ENCODE measurements at regions not wholly inside any gene's neighbourhood (a gene's known extent, or its start where the extent isn't known, plus 50 kb on each side); places are given as distances from the start of the nearest gene placed in this dataset.

- TF ChIP-seq POLR2A (IDR thresholded peaks at IDR 0.05) (no peak), CTCF (IDR thresholded peaks at IDR 0.05 in 4 of 5, conservative IDR thresholded peaks at IDR 0.05 in 1 of 5) (no peak)
Observed at GRCh38 chr2:15818318-15818753, 122.0 kb upstream of the MYCN start.

GRCh38 chr2:15818881-15819280 lies 121.5 kb upstream of the MYCN start:
- no peak overlapping the region for H3K27ac ChIP-seq
- H3K27me3 ChIP-seq, result no peaks in the 10 kb centered on the region
- no peak overlapping the region for H3K4me3 ChIP-seq
- no peaks in the 10 kb centered on the region for H3K9me3 ChIP-seq
- TF ChIP-seq CTCF (IDR thresholded peaks at IDR 0.05 in 4 of 5, conservative IDR thresholded peaks at IDR 0.05 in 1 of 5) (no peak), POLR2A (IDR thresholded peaks at IDR 0.05) (no peak)
- intact Hi-C loops (cut with DNase I; ENCODE audit: low total_unique reads) (no loop called here), in situ Hi-C loops (cut with MboI; ENCODE audit: low sequenced_read_pairs in 4 of 4) (no loop called here)
- DNase-seq, result no peak
- no peak for ATAC-seq
- H3K4me1 ChIP-seq, result no peaks in the 10 kb centered on the region
- H3K36me3 ChIP-seq, result no peaks in the 10 kb centered on the region

More at GRCh38 chr2:15818318-15818753, 122.0 kb upstream of the MYCN start:
- Histone ChIP-seq H3K27me3 (no peaks in the 10 kb centered on the region), H3K36me3 (no peaks in the 10 kb centered on the region), H3K4me1 (no peaks in the 10 kb centered on the region), H3K27ac (no peak overlapping the region), H3K4me3 (no peak overlapping the region), H3K9me3 (no peaks in the 10 kb centered on the region)
- DNase-seq (no peak), ATAC-seq (no peak)
- intact Hi-C loops (cut with DNase I; ENCODE audit: low total_unique reads) (no loop called here), in situ Hi-C loops (cut with MboI; ENCODE audit: low sequenced_read_pairs in 4 of 4) (no loop called here)

DNA sequence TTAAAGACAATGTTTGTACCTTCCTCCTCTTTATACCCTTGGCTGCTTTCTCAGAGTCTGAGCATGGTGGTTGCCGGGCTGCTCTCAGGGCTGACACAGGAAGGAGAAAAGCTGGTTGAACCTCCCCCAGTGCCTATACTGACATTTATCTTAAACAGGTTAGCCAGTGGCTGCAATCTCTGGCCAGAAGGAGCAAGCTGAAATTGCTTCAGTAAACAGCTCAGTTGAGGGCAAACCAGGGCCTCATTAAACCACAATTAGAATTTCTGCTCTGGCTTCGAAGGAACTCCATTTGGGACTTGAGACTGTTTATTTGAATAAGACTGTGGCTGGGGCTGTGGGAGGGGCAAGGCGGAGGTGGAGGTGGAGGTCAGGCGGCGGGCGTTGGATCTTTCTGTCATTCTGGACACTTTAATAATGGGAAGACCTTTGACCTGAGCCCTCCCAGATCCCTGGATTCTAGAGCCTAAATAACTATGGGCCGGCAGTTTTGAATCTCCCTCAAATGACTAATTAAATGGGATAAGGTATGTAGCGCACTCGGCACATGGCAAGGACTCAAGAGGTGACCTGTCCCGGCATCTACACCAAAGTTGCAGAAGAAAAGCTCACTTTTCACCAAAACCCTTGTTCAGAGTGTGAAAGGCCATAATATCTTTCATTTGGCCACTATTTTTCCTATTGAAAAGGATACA lies 120.6 kb upstream of the MYCN start:
- ATAC-seq, result no peak

GRCh38 chr2:15820257-15820566 lies 120.1 kb upstream of the MYCN start:
- TF ChIP-seq CTCF (IDR thresholded peaks at IDR 0.05 in 4 of 5, conservative IDR thresholded peaks at IDR 0.05 in 1 of 5), result no peak
- no peak for TF ChIP-seq POLR2A (IDR thresholded peaks at IDR 0.05)
- no peaks in the 10 kb centered on the region for H3K4me1 ChIP-seq
- intact Hi-C loops (cut with DNase I; ENCODE audit: low total_unique reads), result no loop called here

More for the DNA sequence above, 120.6 kb upstream of the MYCN start:
- no peak overlapping the region for H3K27ac ChIP-seq
- H3K27me3 ChIP-seq, result no peaks in the 10 kb centered on the region
- no peaks in the 10 kb centered on the region for H3K9me3 ChIP-seq
- TF ChIP-seq POLR2A (IDR thresholded peaks at IDR 0.05) (no peak), CTCF (IDR thresholded peaks at IDR 0.05 in 4 of 5, conservative IDR thresholded peaks at IDR 0.05 in 1 of 5) (no peak)
- DNase-seq, result no peak
- H3K4me3 ChIP-seq, result no peak overlapping the region
- intact Hi-C loops (cut with DNase I; ENCODE audit: low total_unique reads), result no loop called here
- in situ Hi-C loops (cut with MboI; ENCODE audit: low sequenced_read_pairs in 4 of 4), result no loop called here
- H3K36me3 ChIP-seq, result no peaks in the 10 kb centered on the region
- no peaks in the 10 kb centered on the region for H3K4me1 ChIP-seq

GRCh38 chr2:15820927-15821326 lies 119.4 kb upstream of the MYCN start:
- no peak for DNase-seq
- H3K27ac ChIP-seq, result no peak overlapping the region
- intact Hi-C loops (cut with DNase I; ENCODE audit: low total_unique reads), result no loop called here
- H3K27me3 ChIP-seq, result no peaks in the 10 kb centered on the region
- in situ Hi-C loops (cut with MboI; ENCODE audit: low sequenced_read_pairs in 4 of 4), result no loop called here
- no peak for TF ChIP-seq CTCF (IDR thresholded peaks at IDR 0.05 in 4 of 5, conservative IDR thresholded peaks at IDR 0.05 in 1 of 5)
- no peak for TF ChIP-seq POLR2A (IDR thresholded peaks at IDR 0.05)
- no peak overlapping the region for H3K4me3 ChIP-seq
- no peaks in the 10 kb centered on the region for H3K36me3 ChIP-seq
- H3K4me1 ChIP-seq, result no peaks in the 10 kb centered on the region
- no peaks in the 10 kb centered on the region for H3K9me3 ChIP-seq
- ATAC-seq, result no peak

More at GRCh38 chr2:15820257-15820566, 120.1 kb upstream of the MYCN start:
- Histone ChIP-seq H3K36me3 (no peaks in the 10 kb centered on the region), H3K27me3 (no peaks in the 10 kb centered on the region), H3K27ac (no peak overlapping the region), H3K9me3 (no peaks in the 10 kb centered on the region), H3K4me3 (no peak overlapping the region)
- ATAC-seq (no peak), DNase-seq (no peak)
- in situ Hi-C loops (cut with MboI; ENCODE audit: low sequenced_read_pairs in 4 of 4), result no loop called here
